Tibial artery (tissue), 4 donors: ENCODE measurements at regions not wholly inside any gene's neighbourhood (a gene's known extent, or its start where the extent isn't known, plus 50 kb on each side); places are given as distances from the start of the nearest gene placed in this dataset.
"Not testable (repeated sequence)": the region's sequence is repeated elsewhere in the genome, so short reads cannot be mapped to it uniquely, and the experiment has no call there.

Experiments
- DNase-seq, 2 donors: peaks; one replicate each; pipeline ENCODE4 v3.0.0-alpha.2; 2019
- H3K27ac ChIP-seq, 2 donors: fragments of 200-600 bp; sonication (generic) in 1 of 2; 1 replicate in 1 of 2; 2 replicates in 1 of 2; pipeline ENCODE4 v1.5.1; 2018 to 2019; ENCODE audit warnings: mild to moderate bottlenecking in 1 of 2
- H3K27me3 ChIP-seq, 2 donors: fragments of 200-600 bp; sonication (generic) in 1 of 2; one replicate each; pipeline versions ENCODE4 v1.5.1 to v1.6.0; 2016 to 2019
- H3K36me3 ChIP-seq, 3 donors: fragments of 200-600 bp; sonication (generic) in 2 of 3; one replicate each; pipeline ENCODE4 v1.5.1; 2016 to 2019; ENCODE audit warnings: mild to moderate bottlenecking in 2 of 3
- H3K4me1 ChIP-seq, 4 donors: fragments of 200-600 bp; sonication (generic) in 2 of 4; 1 replicate in 3 of 4; 2 replicates in 1 of 4; pipeline ENCODE4 v1.5.1; 2016 to 2019
- H3K4me3 ChIP-seq, 2 donors: fragments of 200-600 bp; sonication (generic) in 1 of 2; 1 replicate in 1 of 2; 2 replicates in 1 of 2; pipeline ENCODE4 v1.5.1; 2018 to 2019; ENCODE audit warnings: mild to moderate bottlenecking in 2 of 2
- H3K9me3 ChIP-seq, 3 donors: fragments of 200-600 bp; sonication (generic) in 1 of 3; one replicate each; pipeline ENCODE4 v1.5.1; 2016 to 2019
- intact Hi-C: fragments of 100-400 bp; cut with DNase I; formaldehyde crosslinking; loops from one replicate; pipeline ENCODE4 v1.15.0; 2023; ENCODE audit warnings: low total_unique reads
- TF ChIP-seq, protein P1 (sequence below), 2 experiments: fragments of 200-600 bp in 1 of 2; fragments of 450-650 bp in 1 of 2; IDR thresholded peaks; one replicate each; pipeline ENCODE4 v1.5.1; 2017 to 2019; ENCODE audit warnings: antibody characterized with exemption in 2 of 2, mild to moderate bottlenecking in 1 of 2, moderate library complexity in 1 of 2

- TF ChIP-seq, protein P1, sequence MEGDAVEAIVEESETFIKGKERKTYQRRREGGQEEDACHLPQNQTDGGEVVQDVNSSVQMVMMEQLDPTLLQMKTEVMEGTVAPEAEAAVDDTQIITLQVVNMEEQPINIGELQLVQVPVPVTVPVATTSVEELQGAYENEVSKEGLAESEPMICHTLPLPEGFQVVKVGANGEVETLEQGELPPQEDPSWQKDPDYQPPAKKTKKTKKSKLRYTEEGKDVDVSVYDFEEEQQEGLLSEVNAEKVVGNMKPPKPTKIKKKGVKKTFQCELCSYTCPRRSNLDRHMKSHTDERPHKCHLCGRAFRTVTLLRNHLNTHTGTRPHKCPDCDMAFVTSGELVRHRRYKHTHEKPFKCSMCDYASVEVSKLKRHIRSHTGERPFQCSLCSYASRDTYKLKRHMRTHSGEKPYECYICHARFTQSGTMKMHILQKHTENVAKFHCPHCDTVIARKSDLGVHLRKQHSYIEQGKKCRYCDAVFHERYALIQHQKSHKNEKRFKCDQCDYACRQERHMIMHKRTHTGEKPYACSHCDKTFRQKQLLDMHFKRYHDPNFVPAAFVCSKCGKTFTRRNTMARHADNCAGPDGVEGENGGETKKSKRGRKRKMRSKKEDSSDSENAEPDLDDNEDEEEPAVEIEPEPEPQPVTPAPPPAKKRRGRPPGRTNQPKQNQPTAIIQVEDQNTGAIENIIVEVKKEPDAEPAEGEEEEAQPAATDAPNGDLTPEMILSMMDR (IDR thresholded peaks at IDR 0.05) = no peak
- Histone ChIP-seq H3K4me3 (no peak overlapping the region), H3K36me3 (no peaks in the 10 kb centered on the region), H3K9me3 (no peaks in the 10 kb centered on the region), H3K27me3 (no peaks in the 10 kb centered on the region), H3K27ac (no peak overlapping the region), H3K4me1 (no peaks in the 10 kb centered on the region)
- intact Hi-C loops = no loop called here
- no peak for DNase-seq
Observed at GRCh38 chr15:36050899-36051298, 504.9 kb upstream of the DPH6 start.

DNA sequence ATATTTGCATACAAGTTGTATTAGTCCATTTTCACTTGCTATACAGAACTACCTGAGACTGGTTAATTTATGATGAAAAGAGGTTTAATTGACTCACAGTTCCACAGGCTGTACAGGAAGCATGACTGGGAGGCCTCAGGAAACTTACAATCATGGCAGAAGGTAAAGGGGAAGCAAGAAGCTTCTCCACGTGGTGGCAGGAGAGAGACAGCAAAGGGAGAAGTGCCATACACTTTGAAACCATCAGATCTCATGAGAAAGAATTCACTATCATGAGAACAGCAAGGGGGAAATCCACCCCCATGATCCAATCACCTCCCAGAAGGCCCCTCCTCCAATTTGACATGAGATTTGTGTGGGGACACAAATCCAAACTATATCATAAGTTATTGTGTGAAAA lies 506.7 kb upstream of the DPH6 start:
- H3K36me3 ChIP-seq, H3K27ac ChIP-seq, H3K9me3 ChIP-seq, H3K27me3 ChIP-seq, intact Hi-C loops, H3K4me1 ChIP-seq, DNase-seq, H3K4me3 ChIP-seq: not testable (repeated sequence)
- TF ChIP-seq, protein P1 (IDR thresholded peaks at IDR 0.05) = peak in 1 of 2 experiments; percentile 6

DNA sequence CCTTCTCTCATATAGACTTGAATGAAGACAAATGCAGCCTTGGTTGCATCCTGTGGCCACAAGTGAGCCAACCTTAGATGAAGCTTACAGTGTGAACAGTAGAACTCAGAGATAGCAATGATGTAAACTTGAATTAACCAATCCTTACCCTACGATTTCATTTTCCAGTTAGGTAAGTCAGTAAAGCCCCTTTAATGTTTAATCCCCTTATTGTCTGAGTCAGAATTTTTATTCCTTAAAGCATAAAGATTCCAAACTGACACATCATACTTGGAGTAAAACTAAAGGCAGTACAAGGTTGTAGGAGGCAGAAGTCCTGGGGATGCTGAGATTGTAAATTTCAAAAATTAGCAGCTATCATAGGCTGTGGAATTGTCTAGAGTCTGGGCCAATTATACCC lies 507.8 kb upstream of the DPH6 start:
- Histone ChIP-seq H3K4me1 (no peaks in the 10 kb centered on the region), H3K36me3 (no peaks in the 10 kb centered on the region), H3K9me3 (no peaks in the 10 kb centered on the region), H3K27ac (no peak overlapping the region), H3K4me3 (no peak overlapping the region), H3K27me3 (no peaks in the 10 kb centered on the region)
- intact Hi-C loops = no loop called here
- TF ChIP-seq, protein P1 (IDR thresholded peaks at IDR 0.05) = no peak
- DNase-seq = no peak

DNA sequence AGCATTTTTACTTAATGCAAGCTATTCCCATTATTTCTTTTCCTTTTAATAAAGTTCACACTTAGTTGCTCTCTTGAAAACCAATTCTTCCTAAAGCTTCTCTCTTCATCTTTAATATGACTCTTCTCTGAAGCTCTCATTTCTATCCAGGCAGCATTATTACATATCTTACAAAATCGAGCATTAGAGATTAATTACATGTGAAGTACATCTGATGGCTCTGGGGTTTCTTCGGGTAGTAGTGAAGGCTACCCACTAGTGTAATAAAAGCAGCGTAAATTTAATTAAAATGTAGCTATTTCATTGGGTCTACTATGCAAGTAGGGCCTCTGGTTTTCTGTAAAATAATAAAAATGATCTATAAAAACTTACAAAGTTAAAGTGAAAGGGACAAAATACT lies 513.6 kb upstream of the DPH6 start:
- intact Hi-C loops = no loop called here
- TF ChIP-seq, protein P1 (IDR thresholded peaks at IDR 0.05) = no peak
- Histone ChIP-seq H3K27ac (no peak overlapping the region), H3K4me3 (no peak overlapping the region), H3K9me3 (no peaks in the 10 kb centered on the region), H3K27me3 (no peaks in the 10 kb centered on the region), H3K36me3 (no peaks in the 10 kb centered on the region), H3K4me1 (peaks cover 0 to 5% (median 0%) of the 10 kb centered on the region in 4 donors)
- no peak for DNase-seq

GRCh38 chr15:36062357-36062756 lies 516.4 kb upstream of the DPH6 start:
- DNase-seq = no peak
- H3K9me3 ChIP-seq = no peaks in the 10 kb centered on the region
- TF ChIP-seq, protein P1 (IDR thresholded peaks at IDR 0.05) = no peak
- no peaks in the 10 kb centered on the region for H3K36me3 ChIP-seq
- no peak overlapping the region for H3K27ac ChIP-seq
- H3K4me1 ChIP-seq = peaks cover 0 to 5% (median 0%) of the 10 kb centered on the region in 4 donors
- H3K4me3 ChIP-seq = no peak overlapping the region
- no peaks in the 10 kb centered on the region for H3K27me3 ChIP-seq
- intact Hi-C loops = no loop called here

- DNase-seq = no peak
- peaks cover 0 to 3% (median 0%) of the 10 kb centered on the region in 3 donors for H3K9me3 ChIP-seq
- H3K36me3 ChIP-seq = no peaks in the 10 kb centered on the region
- no peaks in the 10 kb centered on the region for H3K4me1 ChIP-seq
- H3K4me3 ChIP-seq = no peak overlapping the region
- intact Hi-C loops = no loop called here
- no peaks in the 10 kb centered on the region for H3K27me3 ChIP-seq
- H3K27ac ChIP-seq = no peak overlapping the region
- TF ChIP-seq, protein P1 (IDR thresholded peaks at IDR 0.05) = no peak
Observed at GRCh38 chr15:36066757-36067156, 512.7 kb upstream of the CDIN1 start.
